HFFc6 (cell line): ENCODE measurements at regions not wholly inside any gene's neighbourhood (a gene's known extent, or its start where the extent isn't known, plus 50 kb on each side); places are given as distances from the start of the nearest gene placed in this dataset.

Experiments
- DNase-seq: peaks from one replicate; pipeline ENCODE4 v3.0.0-alpha.2; 2018
- H3K27ac Mint-ChIP-seq: 2 replicates; pipeline ENCODE4 v1.8.0; 2020; ENCODE audit warnings: mild to moderate bottlenecking, mixed read lengths
- H3K27me3 Mint-ChIP-seq: 2 replicates; pipeline ENCODE4 v1.8.0; 2021; ENCODE audit warnings: mild to moderate bottlenecking, moderate library complexity, mixed read lengths; ENCODE audit not compliant: insufficient read depth
- H3K36me3 Mint-ChIP-seq: 2 replicates; pipeline ENCODE4 v1.8.0; 2021; ENCODE audit warnings: low read depth, mixed read lengths
- H3K4me1 Mint-ChIP-seq: 2 replicates; pipeline ENCODE4 v1.8.0; 2020; ENCODE audit warnings: low read depth, mixed read lengths
- H3K4me3 Mint-ChIP-seq: 2 replicates; pipeline ENCODE4 v1.8.0; 2020; ENCODE audit warnings: mild to moderate bottlenecking, moderate library complexity, mixed read lengths
- H3K9me3 Mint-ChIP-seq: 2 replicates; pipeline ENCODE4 v1.8.0; 2020; ENCODE audit warnings: mild to moderate bottlenecking, mixed read lengths
- CTCF ChIP-seq: fragments of 200-600 bp; sonication (generic); IDR thresholded peaks from 2 replicates; pipeline ENCODE4 v1.5.0; 2021; ENCODE audit warnings: antibody characterized with exemption, mild to moderate bottlenecking

GRCh38 chr21:27045281-27045985 lies 78.5 kb upstream of the ADAMTS5 start:
- H3K27me3 Mint-ChIP-seq: no peaks in the 10 kb centered on the region; the same call in 1 of the 2 replicates
- H3K36me3 Mint-ChIP-seq: no peaks in the 10 kb centered on the region
- no peak overlapping the region for H3K27ac Mint-ChIP-seq
- no peaks in the 10 kb centered on the region for H3K9me3 Mint-ChIP-seq
- peaks cover 11% of the 10 kb centered on the region for H3K4me1 Mint-ChIP-seq
- DNase-seq: no peak
- TF ChIP-seq CTCF: no peak
- no peak overlapping the region for H3K4me3 Mint-ChIP-seq

- no peaks in the 10 kb centered on the region for H3K36me3 Mint-ChIP-seq
These were observed 76.5 kb upstream of the ADAMTS5 start for GRCh38 chr21:27043377-27043776.

GRCh38 chr21:27040738-27041469 lies 74.0 kb upstream of the ADAMTS5 start:
- Mint-ChIP-seq H3K36me3 (no peaks in the 10 kb centered on the region), H3K4me1 (no peaks in the 10 kb centered on the region), H3K27ac (no peak overlapping the region), H3K27me3 (no peaks in the 10 kb centered on the region; the same call in 1 of the 2 replicates), H3K4me3 (no peak overlapping the region), H3K9me3 (no peaks in the 10 kb centered on the region)
- no peak for TF ChIP-seq CTCF
- no peak for DNase-seq

More at GRCh38 chr21:27043377-27043776, 76.5 kb upstream of the ADAMTS5 start:
- DNase-seq: no peak
- Mint-ChIP-seq H3K27me3 (no peaks in the 10 kb centered on the region; the same call in 1 of the 2 replicates), H3K4me1 (peaks cover 11% of the 10 kb centered on the region), H3K27ac (no peak overlapping the region), H3K9me3 (no peaks in the 10 kb centered on the region), H3K4me3 (no peak overlapping the region)
- no peak for TF ChIP-seq CTCF

GRCh38 chr21:27036736-27037301 lies 69.9 kb upstream of the ADAMTS5 start:
- Mint-ChIP-seq H3K4me3 (no peak overlapping the region), H3K27me3 (no peaks in the 10 kb centered on the region; the same call in none of the 2 replicates), H3K9me3 (no peaks in the 10 kb centered on the region), H3K36me3 (no peaks in the 10 kb centered on the region), H3K4me1 (no peaks in the 10 kb centered on the region), H3K27ac (no peak overlapping the region)
- no peak for DNase-seq
- no peak for TF ChIP-seq CTCF

- Mint-ChIP-seq H3K4me3 (no peak overlapping the region), H3K27me3 (no peaks in the 10 kb centered on the region; the same call in none of the 2 replicates), H3K9me3 (no peaks in the 10 kb centered on the region), H3K27ac (no peak overlapping the region), H3K4me1 (no peaks in the 10 kb centered on the region), H3K36me3 (no peaks in the 10 kb centered on the region)
- DNase-seq: no peak
- TF ChIP-seq CTCF: no peak
These were observed 68.9 kb upstream of the ADAMTS5 start for GRCh38 chr21:27035791-27036190.
